CD4-positive, alpha-beta T cell (primary cell): ENCODE measurements at regions not wholly inside any gene's neighbourhood (a gene's known extent, or its start where the extent isn't known, plus 50 kb on each side); places are given as distances from the start of the nearest gene placed in this dataset.

Source experiments
- ATAC-seq: fragments of 200-7000 bp; cut with Tn5 transposase; one replicate; pipeline ENCODE4 v1.10.0; 2022; ENCODE audit warnings: mild to moderate bottlenecking; ENCODE audit not compliant: poor library complexity
- CTCF ChIA-PET: fragments of 350-600 bp; sonication (Branson Sonifier 250); formaldehyde crosslinking; loops from one replicate; lab custom pipeline; 2021; ENCODE audit warnings: antibody characterized with exemption, inconsistent platforms; lab: Charles Lee
- POLR2A ChIA-PET: fragments of 350-600 bp; sonication (Branson Sonifier 250); formaldehyde crosslinking; loops from one replicate; lab custom pipeline; 2021; ENCODE audit warnings: antibody characterized with exemption, inconsistent platforms; lab: Charles Lee
- DNase-seq, 14 experiments: peaks; one replicate each; pipeline ENCODE4 v3.0.0-alpha.2; 2013 to 2020; ENCODE audit warnings: mixed read lengths in 2 of 14
- H3K27ac ChIP-seq, 2 donors: one replicate each; pipeline versions ENCODE4 v1.5.1 to v1.7.0; 2013; ENCODE audit warnings: low read length in 2 of 2, low read depth in 1 of 2, mild to moderate bottlenecking in 1 of 2
- H3K27me3 ChIP-seq, 2 experiments: 1 replicate in 1 of 2; 2 replicates in 1 of 2; pipeline versions ENCODE4 v1.6.1 to v1.7.0; 2013; ENCODE audit warnings: low read length in 2 of 2, control low read depth in 1 of 2, mild to moderate bottlenecking in 1 of 2, moderate library complexity in 1 of 2; ENCODE audit not compliant: insufficient read depth in 2 of 2, control insufficient read depth in 1 of 2
- H3K36me3 ChIP-seq: one replicate; pipeline ENCODE4 v1.6.1; 2013; ENCODE audit warnings: low read length, control low read depth; ENCODE audit not compliant: insufficient read depth
- H3K4me1 ChIP-seq: one replicate; pipeline ENCODE4 v1.6.1; 2013; ENCODE audit warnings: low read length, control low read depth; ENCODE audit not compliant: insufficient read depth
- H3K4me3 ChIP-seq: one replicate; pipeline ENCODE4 v1.5.1; 2013; ENCODE audit warnings: mild to moderate bottlenecking, low read length, moderate library complexity
- H3K9me3 ChIP-seq, 2 experiments: 1 replicate in 1 of 2; 2 replicates in 1 of 2; pipeline versions ENCODE4 v1.6.1 to v1.7.0; 2013; ENCODE audit warnings: low read length in 2 of 2, mild to moderate bottlenecking in 2 of 2, control low read depth in 1 of 2, moderate library complexity in 1 of 2; ENCODE audit not compliant: control insufficient read depth in 1 of 2, insufficient read depth in 1 of 2
- H3K27ac Mint-ChIP-seq: one replicate; pipeline ENCODE4 v1.8.0; 2020; ENCODE audit warnings: mixed read lengths
- H3K27me3 Mint-ChIP-seq: one replicate; pipeline ENCODE4 v1.8.0; 2021; ENCODE audit warnings: mixed read lengths
- H3K36me3 Mint-ChIP-seq: one replicate; pipeline ENCODE4 v1.8.0; 2021; ENCODE audit warnings: low read depth, mixed read lengths
- H3K4me1 Mint-ChIP-seq: one replicate; pipeline ENCODE4 v1.8.0; 2021; ENCODE audit warnings: low read depth, mixed read lengths
- H3K4me3 Mint-ChIP-seq: one replicate; pipeline ENCODE4 v1.8.0; 2020; ENCODE audit warnings: mild to moderate bottlenecking, mixed read lengths
- H3K9me3 Mint-ChIP-seq: one replicate; pipeline ENCODE4 v1.8.0; 2020; ENCODE audit warnings: mixed read lengths
- intact Hi-C, 2 experiments: fragments of 100-400 bp; cut with DNase I in 1 of 2; cut with micrococcal nuclease in 1 of 2; formaldehyde crosslinking; loops; one replicate each; pipeline versions ENCODE4 v1.15.1 to v1.9.0; 2023 to 2025; cut with DNase I, micrococcal nuclease
- TF ChIP-seq, protein P1 (sequence below): fragments of 200-600 bp; IDR thresholded peaks from one replicate; pipeline ENCODE4 v1.8.0; 2022; ENCODE audit warnings: antibody characterized with exemption, mild to moderate bottlenecking

DNA sequence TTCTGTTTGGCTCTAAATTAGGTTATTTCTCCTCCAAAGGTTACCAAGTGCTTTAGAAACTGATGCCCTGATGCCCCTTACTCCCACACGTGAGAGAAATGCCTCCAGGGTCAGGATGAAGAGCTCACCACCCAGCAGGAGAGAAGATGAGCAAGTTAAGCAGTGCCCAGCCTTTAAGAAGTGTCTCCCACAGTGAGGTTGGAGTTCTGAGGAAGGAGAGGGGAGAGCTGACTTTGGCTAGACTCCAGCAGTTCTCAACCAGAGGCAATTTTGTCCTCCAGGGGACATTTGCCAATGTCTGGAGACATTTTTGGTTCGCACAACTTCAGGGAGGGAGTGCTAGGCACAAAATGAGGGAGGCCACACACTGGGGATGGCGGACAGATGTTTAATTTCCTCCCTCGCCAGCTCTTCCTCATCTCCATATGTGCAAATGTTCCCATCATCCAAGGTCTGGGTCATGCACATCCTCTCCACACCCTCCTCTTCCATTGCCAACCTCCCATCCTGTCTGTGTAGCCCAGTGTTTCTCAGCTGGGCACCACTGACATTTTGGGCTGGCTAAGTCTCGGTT, 50.6 kb upstream of the SLC7A14 start:
- no peak for ATAC-seq
- TF ChIP-seq, protein P1, sequence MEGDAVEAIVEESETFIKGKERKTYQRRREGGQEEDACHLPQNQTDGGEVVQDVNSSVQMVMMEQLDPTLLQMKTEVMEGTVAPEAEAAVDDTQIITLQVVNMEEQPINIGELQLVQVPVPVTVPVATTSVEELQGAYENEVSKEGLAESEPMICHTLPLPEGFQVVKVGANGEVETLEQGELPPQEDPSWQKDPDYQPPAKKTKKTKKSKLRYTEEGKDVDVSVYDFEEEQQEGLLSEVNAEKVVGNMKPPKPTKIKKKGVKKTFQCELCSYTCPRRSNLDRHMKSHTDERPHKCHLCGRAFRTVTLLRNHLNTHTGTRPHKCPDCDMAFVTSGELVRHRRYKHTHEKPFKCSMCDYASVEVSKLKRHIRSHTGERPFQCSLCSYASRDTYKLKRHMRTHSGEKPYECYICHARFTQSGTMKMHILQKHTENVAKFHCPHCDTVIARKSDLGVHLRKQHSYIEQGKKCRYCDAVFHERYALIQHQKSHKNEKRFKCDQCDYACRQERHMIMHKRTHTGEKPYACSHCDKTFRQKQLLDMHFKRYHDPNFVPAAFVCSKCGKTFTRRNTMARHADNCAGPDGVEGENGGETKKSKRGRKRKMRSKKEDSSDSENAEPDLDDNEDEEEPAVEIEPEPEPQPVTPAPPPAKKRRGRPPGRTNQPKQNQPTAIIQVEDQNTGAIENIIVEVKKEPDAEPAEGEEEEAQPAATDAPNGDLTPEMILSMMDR: no peak
- intact Hi-C loops: no loop called here
- H3K27me3 ChIP-seq: peaks cover 0 to 4% of the 10 kb centered on the region in 2 experiments
- Mint-ChIP-seq H3K27me3 (peaks cover 14% of the 10 kb centered on the region), H3K9me3 (no peaks in the 10 kb centered on the region), H3K4me3 (no peak overlapping the region), H3K4me1 (no peaks in the 10 kb centered on the region), H3K27ac (no peak overlapping the region), H3K36me3 (no peaks in the 10 kb centered on the region)
- H3K4me1 ChIP-seq: no peaks in the 10 kb centered on the region
- ChIA-PET CTCF (no interaction called here), POLR2A (no interaction called here)
- no peak for DNase-seq
- H3K9me3 ChIP-seq: no peaks in the 10 kb centered on the region
- H3K36me3 ChIP-seq: no peaks in the 10 kb centered on the region
- H3K27ac ChIP-seq: no peak overlapping the region
- H3K4me3 ChIP-seq: no peak overlapping the region
